Astrocyte of the cerebellum (primary cell): ENCODE measurements at regions not wholly inside any gene's neighbourhood (a gene's known extent, or its start where the extent isn't known, plus 50 kb on each side); places are given as distances from the start of the nearest gene placed in this dataset.
A peak's percentile ranks its signal among the peaks of the same experiment; 100 is the strongest.

Experiments used
- DNase-seq: peaks from one replicate; pipeline ENCODE4 v3.0.0-alpha.2; 2011; ENCODE audit warnings: low read depth
- H3K4me3 ChIP-seq: 2 replicates; pipeline ENCODE4 v1.5.1; 2011; ENCODE audit warnings: mild to moderate bottlenecking, low read depth, low read length, moderate library complexity
- in situ Hi-C: cut with HindIII; loops from 2 replicates; pipeline ENCODE4 v1.10.0; 2017; ENCODE audit warnings: low sequenced_read_pairs
- TF ChIP-seq, protein P1 (sequence below): IDR thresholded peaks from 2 replicates; pipeline ENCODE4 v1.5.1; 2012; ENCODE audit warnings: low read length, low read depth, moderate library complexity, mild to moderate bottlenecking; ENCODE audit errors: missing control alignments

DNA sequence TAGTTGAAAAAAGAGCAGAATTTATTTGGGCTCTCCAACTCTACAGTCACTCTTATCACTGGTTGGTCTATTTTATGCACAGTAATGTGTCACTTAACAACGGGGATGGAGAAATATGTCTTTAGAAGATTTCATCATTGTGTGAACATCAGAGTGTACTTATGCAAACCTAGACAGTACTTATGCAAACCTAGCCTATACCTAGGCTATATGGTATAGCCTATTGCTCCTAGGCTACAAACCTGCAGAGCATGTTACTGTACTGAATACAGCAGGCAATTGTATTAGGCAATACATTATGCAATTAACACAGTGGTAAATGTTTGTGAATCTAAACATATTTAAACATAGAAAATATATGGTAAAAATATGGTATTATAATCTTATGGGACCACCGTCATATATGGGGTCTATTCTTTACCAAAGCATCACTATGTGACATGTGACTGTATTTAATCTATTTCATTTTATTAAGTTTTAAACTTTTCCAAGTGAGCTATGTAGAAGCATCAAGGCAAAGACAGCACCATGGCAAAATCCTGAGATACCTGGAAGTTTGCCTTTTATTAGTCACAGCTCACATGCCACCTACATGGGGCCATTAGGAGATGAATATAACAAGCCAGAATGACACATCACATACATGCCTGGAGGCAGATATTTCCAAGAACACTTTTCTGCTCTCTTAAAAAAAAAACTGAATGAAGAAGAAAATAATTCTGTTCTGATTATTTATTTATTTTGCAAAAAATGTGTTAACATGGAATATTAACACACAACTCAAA lies 537.4 kb downstream of the TUSC7 start:
- TF ChIP-seq, protein P1, sequence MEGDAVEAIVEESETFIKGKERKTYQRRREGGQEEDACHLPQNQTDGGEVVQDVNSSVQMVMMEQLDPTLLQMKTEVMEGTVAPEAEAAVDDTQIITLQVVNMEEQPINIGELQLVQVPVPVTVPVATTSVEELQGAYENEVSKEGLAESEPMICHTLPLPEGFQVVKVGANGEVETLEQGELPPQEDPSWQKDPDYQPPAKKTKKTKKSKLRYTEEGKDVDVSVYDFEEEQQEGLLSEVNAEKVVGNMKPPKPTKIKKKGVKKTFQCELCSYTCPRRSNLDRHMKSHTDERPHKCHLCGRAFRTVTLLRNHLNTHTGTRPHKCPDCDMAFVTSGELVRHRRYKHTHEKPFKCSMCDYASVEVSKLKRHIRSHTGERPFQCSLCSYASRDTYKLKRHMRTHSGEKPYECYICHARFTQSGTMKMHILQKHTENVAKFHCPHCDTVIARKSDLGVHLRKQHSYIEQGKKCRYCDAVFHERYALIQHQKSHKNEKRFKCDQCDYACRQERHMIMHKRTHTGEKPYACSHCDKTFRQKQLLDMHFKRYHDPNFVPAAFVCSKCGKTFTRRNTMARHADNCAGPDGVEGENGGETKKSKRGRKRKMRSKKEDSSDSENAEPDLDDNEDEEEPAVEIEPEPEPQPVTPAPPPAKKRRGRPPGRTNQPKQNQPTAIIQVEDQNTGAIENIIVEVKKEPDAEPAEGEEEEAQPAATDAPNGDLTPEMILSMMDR: no peak
- no peak for DNase-seq
- no peak overlapping the region for H3K4me3 ChIP-seq
- in situ Hi-C loops: no loop called here

GRCh38 chr3:117248153-117248552 lies 538.6 kb downstream of the TUSC7 start:
- TF ChIP-seq, protein P1: no peak
- in situ Hi-C loops: no loop called here
- no peak overlapping the region for H3K4me3 ChIP-seq
- DNase-seq: no peak

GRCh38 chr3:117252208-117252607 lies 542.6 kb downstream of the TUSC7 start:
- in situ Hi-C loops: no loop called here
- DNase-seq: peak; percentile 1
- TF ChIP-seq, protein P1: no peak
- no peak overlapping the region for H3K4me3 ChIP-seq

GRCh38 chr3:117252651-117253050 lies 543.1 kb downstream of the TUSC7 start:
- H3K4me3 ChIP-seq: no peak overlapping the region
- in situ Hi-C loops: no loop called here
- DNase-seq: no peak
- TF ChIP-seq, protein P1: no peak

GRCh38 chr3:117253636-117254035 lies 544.1 kb downstream of the TUSC7 start:
- TF ChIP-seq, protein P1: no peak
- no peak overlapping the region for H3K4me3 ChIP-seq
- in situ Hi-C loops: no loop called here
- no peak for DNase-seq

DNA sequence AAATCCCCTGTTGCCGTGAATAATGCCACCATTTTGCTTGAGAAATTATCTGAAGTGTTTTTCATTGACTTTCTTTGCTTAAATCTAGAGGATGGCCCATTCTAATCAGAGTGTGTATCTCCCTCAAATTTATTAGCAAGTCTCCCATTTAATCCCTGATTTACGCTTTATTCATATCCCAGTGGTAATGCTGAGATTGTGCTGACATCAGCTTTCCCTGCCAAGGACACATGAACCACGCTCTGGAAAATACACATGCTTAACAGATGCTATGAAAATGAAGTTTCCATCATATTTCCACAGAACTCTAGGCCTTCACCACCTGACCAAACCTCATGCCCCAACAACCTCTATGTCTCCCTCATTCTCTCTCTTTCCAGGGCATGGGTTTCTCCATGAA lies 545.4 kb downstream of the TUSC7 start:
- in situ Hi-C loops: no loop called here
- TF ChIP-seq, protein P1: no peak
- DNase-seq: no peak
- H3K4me3 ChIP-seq: no peak overlapping the region
